Chondrocyte (in vitro differentiated cells): ENCODE measurements at regions not wholly inside any gene's neighbourhood (a gene's known extent, or its start where the extent isn't known, plus 50 kb on each side); places are given as distances from the start of the nearest gene placed in this dataset.
A peak's percentile ranks its signal among the peaks of the same experiment; 100 is the strongest.

Experiments used
- DNase-seq: peaks from one replicate; pipeline ENCODE4 v3.0.0; 2021; ENCODE audit warnings: mixed read lengths, low spot score
- H3K27ac Mint-ChIP-seq: one replicate; pipeline ENCODE4 v1.8.0; 2021; ENCODE audit warnings: mild to moderate bottlenecking, moderate library complexity, mixed read lengths; ENCODE audit not compliant: unreplicated experiment
- H3K27me3 Mint-ChIP-seq: 2 replicates; pipeline ENCODE4 v1.8.0; 2021; ENCODE audit warnings: low read depth, mixed read lengths
- H3K36me3 Mint-ChIP-seq: 2 replicates; pipeline ENCODE4 v1.8.0; 2021; ENCODE audit warnings: low read depth, mixed read lengths
- H3K4me1 Mint-ChIP-seq: 2 replicates; pipeline ENCODE4 v1.8.0; 2021; ENCODE audit warnings: low read depth, mild to moderate bottlenecking, mixed read lengths
- H3K4me3 Mint-ChIP-seq: one replicate; pipeline ENCODE4 v1.8.0; 2021; ENCODE audit warnings: mild to moderate bottlenecking, moderate library complexity, mixed read lengths; ENCODE audit not compliant: unreplicated experiment
- H3K9me3 Mint-ChIP-seq: 2 replicates; pipeline ENCODE4 v1.8.0; 2021; ENCODE audit warnings: low read depth, mixed read lengths
- CTCF ChIP-seq: fragments of 200-600 bp; sonication (generic); IDR thresholded peaks from 2 replicates; pipeline ENCODE4 v1.5.0; 2021; ENCODE audit warnings: antibody characterized with exemption, mild to moderate bottlenecking, moderate library complexity

- no peak for TF ChIP-seq CTCF
- peaks cover 3% of the 10 kb centered on the region for H3K9me3 Mint-ChIP-seq
- no peaks in the 10 kb centered on the region for H3K4me1 Mint-ChIP-seq
- no peak overlapping the region for H3K4me3 Mint-ChIP-seq
- peaks cover 24% of the 10 kb centered on the region for H3K27me3 Mint-ChIP-seq
- DNase-seq: no peak
- H3K36me3 Mint-ChIP-seq: peaks cover 1% of the 10 kb centered on the region
- no peak overlapping the region for H3K27ac Mint-ChIP-seq
Observed at GRCh38 chr4:126395664-126396063, 1080.9 kb downstream of the FAT4 start.

GRCh38 chr4:126396121-126396520, 1081.4 kb downstream of the FAT4 start:
- peaks cover 1% of the 10 kb centered on the region for H3K36me3 Mint-ChIP-seq
- H3K4me3 Mint-ChIP-seq: no peak overlapping the region
- H3K27me3 Mint-ChIP-seq: peaks cover 21% of the 10 kb centered on the region
- H3K9me3 Mint-ChIP-seq: peaks cover 2% of the 10 kb centered on the region
- no peaks in the 10 kb centered on the region for H3K4me1 Mint-ChIP-seq
- no peak overlapping the region for H3K27ac Mint-ChIP-seq
- DNase-seq: no peak
- no peak for TF ChIP-seq CTCF

GRCh38 chr4:126396703-126397102, 1081.9 kb downstream of the FAT4 start:
- H3K36me3 Mint-ChIP-seq: peaks cover 1% of the 10 kb centered on the region
- no peaks in the 10 kb centered on the region for H3K9me3 Mint-ChIP-seq
- TF ChIP-seq CTCF: no peak
- peak; percentile 19 for DNase-seq
- no peak overlapping the region for H3K4me3 Mint-ChIP-seq
- no peaks in the 10 kb centered on the region for H3K4me1 Mint-ChIP-seq
- H3K27ac Mint-ChIP-seq: no peak overlapping the region
- H3K27me3 Mint-ChIP-seq: peaks cover 16% of the 10 kb centered on the region

- H3K27ac Mint-ChIP-seq: no peak overlapping the region
- peak; percentile 32 for DNase-seq
Observed at GRCh38 chr4:126404549-126404948, 1089.8 kb downstream of the FAT4 start.

GRCh38 chr4:126405369-126405982, 1090.7 kb downstream of the FAT4 start:
- Mint-ChIP-seq H3K9me3 (peaks cover 8% of the 10 kb centered on the region), H3K27ac (no peak overlapping the region), H3K4me3 (no peak overlapping the region), H3K27me3 (peaks cover 4% of the 10 kb centered on the region), H3K4me1 (no peaks in the 10 kb centered on the region), H3K36me3 (peaks cover 6% of the 10 kb centered on the region)
- TF ChIP-seq CTCF: peak; percentile 69
- DNase-seq: peak; percentile 11

More at GRCh38 chr4:126404549-126404948, 1089.8 kb downstream of the FAT4 start:
- H3K4me1 Mint-ChIP-seq: no peaks in the 10 kb centered on the region
- peaks cover 8% of the 10 kb centered on the region for H3K9me3 Mint-ChIP-seq
- H3K36me3 Mint-ChIP-seq: peaks cover 6% of the 10 kb centered on the region
- H3K4me3 Mint-ChIP-seq: no peak overlapping the region
- peaks cover 4% of the 10 kb centered on the region for H3K27me3 Mint-ChIP-seq
- no peak for TF ChIP-seq CTCF
